ENCODE measurements at regions not wholly inside any gene's neighbourhood (a gene's known extent, or its start where the extent isn't known, plus 50 kb on each side); places are given as distances from the start of the nearest gene placed in this dataset.

GRCh38 chr5:98604301-98604700, 169.2 kb upstream of the RGMB start:
- intact Hi-C loops (cut with micrococcal nuclease), result no loop called here
- Histone ChIP-seq H3K36me3 (replicated peaks in 1 of 2; ENCODE audit: control insufficient read depth in 1 of 2, insufficient read depth in 2 of 2, low read length in 2 of 2) (no peaks in the 10 kb centered on the region), H3K9ac (ENCODE audit: insufficient read depth, low read length, poor library complexity, severe bottlenecking) (no peak overlapping the region), H4K20me1 (ENCODE audit: insufficient read depth, low read length) (no peaks in the 10 kb centered on the region), H3K79me2 (ENCODE audit: insufficient read depth, low read length) (no peaks in the 10 kb centered on the region), H3K4me1 (ENCODE audit: control insufficient read depth in 1 of 2, insufficient read depth in 2 of 2, low read length in 2 of 2) (no peaks in the 10 kb centered on the region), H2AFZ (ENCODE audit: insufficient read depth, low read depth, low read length, poor library complexity, severe bottlenecking) (no peak overlapping the region), H3K4me3 (replicated peaks in 1 of 3; ENCODE audit: low read depth in 2 of 3, low read length in 3 of 3) (no peak overlapping the region), H3K27me3 (ENCODE audit: control insufficient read depth in 2 of 2, insufficient read depth in 2 of 2, low read length in 2 of 2) (no peaks in the 10 kb centered on the region), H3K27ac (ENCODE audit: low read depth in 1 of 2, low read length in 2 of 2) (no peak overlapping the region), H3K9me3 (replicated peaks in 1 of 2; ENCODE audit: control insufficient read depth in 1 of 2, insufficient read depth in 1 of 2, low read length in 2 of 2) (peaks cover 6 to 9% of the 10 kb centered on the region in 2 donors), H3K4me2 (replicated peaks; ENCODE audit: extremely low read depth, low read length, poor library complexity, severe bottlenecking) (no peak overlapping the region)
- Mint-ChIP-seq H3K9me3 (peaks cover 0 to 11% (median 4%) of the 10 kb centered on the region in 7 donors), H3K27ac (no peak overlapping the region), H3K4me3 (no peak overlapping the region), H3K36me3 (no peaks in the 10 kb centered on the region), H3K27me3 (ENCODE audit: low read depth in 3 of 3) (no peaks in the 10 kb centered on the region), H3K4me1 (no peaks in the 10 kb centered on the region)
- no CpG with 5 or more reads among the region's 1 CpG for WGBS (ENCODE audit: insufficient coverage)
- no peak for TF ChIP-seq CTCF (IDR thresholded peaks at IDR 0.05)
- DNase-seq, result no peak

DNA sequence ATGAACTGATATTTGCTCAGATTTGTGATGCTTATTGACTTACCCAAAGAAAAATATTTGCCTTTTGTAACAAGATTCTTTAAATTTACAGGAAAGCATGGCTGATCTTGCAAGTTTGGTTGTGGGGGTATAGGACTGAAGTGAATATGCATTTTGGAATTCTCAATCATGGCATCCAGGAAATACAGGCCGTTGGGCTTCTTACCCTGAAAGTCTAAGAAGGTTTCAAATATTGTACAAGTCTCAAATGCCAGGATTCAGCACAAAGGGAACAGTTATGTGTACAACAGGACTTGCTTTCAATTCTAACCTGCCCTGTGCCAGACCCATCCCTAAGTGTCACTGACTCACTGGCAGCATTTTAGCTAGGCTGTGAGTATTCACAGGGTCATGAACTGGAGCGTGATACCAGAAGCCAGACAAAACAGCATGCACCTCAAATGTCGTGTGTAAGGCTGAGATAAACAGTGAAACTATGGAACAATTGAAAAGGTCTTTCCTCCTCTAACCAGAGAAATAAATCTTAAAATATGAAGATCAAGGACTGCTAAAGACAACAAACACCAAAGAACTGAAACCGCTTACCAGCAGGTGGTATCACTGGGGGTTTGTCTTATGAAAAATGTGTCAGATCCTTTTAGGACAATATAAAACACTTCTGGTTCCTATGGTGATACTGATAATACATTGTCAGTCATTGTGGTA, 168.6 kb upstream of the RGMB start:
- Histone ChIP-seq H3K79me2 (ENCODE audit: insufficient read depth, low read length) (no peaks in the 10 kb centered on the region), H3K9me3 (replicated peaks in 1 of 2; ENCODE audit: control insufficient read depth in 1 of 2, insufficient read depth in 1 of 2, low read length in 2 of 2) (peaks cover 6 to 9% of the 10 kb centered on the region in 2 donors), H4K20me1 (ENCODE audit: insufficient read depth, low read length) (no peaks in the 10 kb centered on the region), H3K27ac (ENCODE audit: low read depth in 1 of 2, low read length in 2 of 2) (no peak overlapping the region), H3K4me3 (replicated peaks in 1 of 3; ENCODE audit: low read depth in 2 of 3, low read length in 3 of 3) (no peak overlapping the region), H3K27me3 (ENCODE audit: control insufficient read depth in 2 of 2, insufficient read depth in 2 of 2, low read length in 2 of 2) (no peaks in the 10 kb centered on the region), H2AFZ (ENCODE audit: insufficient read depth, low read depth, low read length, poor library complexity, severe bottlenecking) (no peak overlapping the region), H3K9ac (ENCODE audit: insufficient read depth, low read length, poor library complexity, severe bottlenecking) (no peak overlapping the region), H3K4me2 (replicated peaks; ENCODE audit: extremely low read depth, low read length, poor library complexity, severe bottlenecking) (no peak overlapping the region), H3K36me3 (replicated peaks in 1 of 2; ENCODE audit: control insufficient read depth in 1 of 2, insufficient read depth in 2 of 2, low read length in 2 of 2) (no peaks in the 10 kb centered on the region), H3K4me1 (ENCODE audit: control insufficient read depth in 1 of 2, insufficient read depth in 2 of 2, low read length in 2 of 2) (no peaks in the 10 kb centered on the region)
- no peak for DNase-seq
- intact Hi-C loops (cut with micrococcal nuclease), result no loop called here
- Mint-ChIP-seq H3K27ac (no peak overlapping the region), H3K27me3 (ENCODE audit: low read depth in 3 of 3) (no peaks in the 10 kb centered on the region), H3K9me3 (peaks cover 0 to 11% (median 3%) of the 10 kb centered on the region in 7 donors), H3K4me1 (no peaks in the 10 kb centered on the region), H3K36me3 (no peaks in the 10 kb centered on the region), H3K4me3 (no peak overlapping the region)
- no peak for TF ChIP-seq CTCF (IDR thresholded peaks at IDR 0.05)
- 83% methylated on average over 1 of the region's 4 CpGs for WGBS (ENCODE audit: insufficient coverage)
